HG02884 (cell line): ENCODE measurements at regions not wholly inside any gene's neighbourhood (a gene's known extent, or its start where the extent isn't known, plus 50 kb on each side); places are given as distances from the start of the nearest gene placed in this dataset.
"Not testable (repeated sequence)": the region's sequence is repeated elsewhere in the genome, so short reads cannot be mapped to it uniquely, and the experiment has no call there.

ENCODE experiments used
- ATAC-seq: cut with Tn5 transposase; IDR thresholded peaks from one replicate; pipeline ENCODE4 v1.9.1; 2021; ENCODE audit warnings: mild to moderate bottlenecking, moderate library complexity; ENCODE audit not compliant: unreplicated experiment

DNA sequence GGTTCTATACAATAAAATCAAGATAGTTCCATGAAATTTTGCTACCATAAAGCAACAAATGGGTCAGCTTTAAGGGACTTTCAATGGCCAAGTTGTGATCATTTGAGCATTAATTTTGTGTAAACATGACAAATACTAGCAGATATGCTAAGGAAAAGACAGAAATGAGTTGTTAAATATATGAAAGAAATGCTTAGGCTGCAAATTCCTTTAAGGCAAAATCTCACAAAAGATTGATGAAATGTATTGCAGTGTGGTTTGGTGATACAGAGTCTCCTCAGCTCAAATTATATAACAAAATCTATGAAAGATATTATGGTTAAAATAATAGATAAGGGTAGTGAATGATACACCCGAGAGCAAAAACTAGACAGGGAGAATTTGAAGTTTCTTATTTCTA is 377.2 kb downstream of the RAP2B start:
- ATAC-seq, result no peak

DNA sequence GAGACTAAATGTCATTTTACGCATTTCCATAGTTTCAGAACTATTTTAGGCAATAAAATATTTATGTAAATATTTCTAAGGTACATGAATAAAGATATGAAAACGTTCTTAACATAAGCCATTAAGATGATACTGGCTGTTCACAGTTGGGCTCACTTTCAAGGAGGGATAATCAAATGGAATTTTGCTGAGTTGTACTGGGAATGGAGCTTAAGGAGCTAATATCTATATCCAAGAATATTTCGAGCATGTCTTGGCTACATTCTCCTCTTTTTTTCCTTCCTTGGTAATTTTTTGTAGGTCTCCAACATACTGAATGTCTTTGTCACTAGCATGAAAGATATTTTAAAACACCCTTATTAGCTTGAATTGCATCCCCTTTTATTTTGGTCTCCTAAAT is 383.4 kb downstream of the RAP2B start:
- no peak for ATAC-seq

- no peak for ATAC-seq
Observed at GRCh38 chr3:153547970-153548369, 385.9 kb downstream of the RAP2B start.

DNA sequence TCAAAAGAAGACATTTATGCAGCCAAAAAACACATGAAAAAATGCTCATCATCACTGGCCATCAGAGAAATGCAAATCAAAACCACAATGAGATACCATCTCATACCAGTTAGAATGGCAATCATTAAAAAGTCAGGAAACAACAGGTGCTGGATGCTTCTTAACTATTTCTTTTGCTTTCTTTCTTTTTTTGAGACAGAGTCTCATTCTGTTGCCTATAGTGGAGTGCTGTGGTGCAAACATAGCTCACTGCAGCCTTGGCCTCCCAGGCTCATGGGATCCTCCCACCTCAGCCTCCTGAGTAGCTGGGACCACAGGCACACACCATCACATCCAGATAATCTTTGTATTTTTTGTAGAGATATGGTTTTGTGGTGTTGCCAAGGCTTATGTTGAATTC is 387.7 kb downstream of the RAP2B start:
- not testable (repeated sequence) for ATAC-seq

DNA sequence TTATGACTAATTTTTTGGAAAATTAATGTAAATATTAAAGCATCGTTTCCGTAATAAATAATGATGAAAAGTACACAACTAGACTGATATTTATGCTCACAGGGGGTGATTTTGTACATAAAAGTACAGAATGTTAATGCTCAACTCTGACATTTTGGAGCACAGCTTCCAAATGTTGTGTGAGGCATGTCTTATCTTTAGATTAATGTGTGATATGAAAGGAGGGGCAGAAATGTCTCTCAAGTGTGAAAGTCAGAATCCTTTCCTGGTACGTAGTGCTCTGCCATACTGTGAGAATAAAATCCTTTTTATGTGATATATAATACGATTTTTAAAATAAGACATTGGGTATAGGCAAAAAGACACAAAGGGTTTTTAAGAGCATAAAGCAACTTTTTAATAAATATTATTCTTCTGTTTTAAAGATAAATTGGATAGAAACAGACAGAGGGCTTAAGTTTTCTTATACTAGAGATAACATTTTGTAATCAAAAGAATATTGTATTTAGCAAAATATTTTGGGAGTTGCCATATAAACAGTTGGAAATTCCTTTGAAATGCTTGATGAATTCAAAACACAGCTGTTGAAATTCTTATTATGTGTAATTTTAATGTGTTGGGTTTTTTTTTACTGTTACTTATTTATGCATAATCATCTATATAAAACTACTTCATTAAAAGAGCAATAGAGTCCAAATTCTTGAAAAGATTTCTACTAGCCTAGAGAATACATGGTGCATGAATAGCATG is 389.7 kb downstream of the RAP2B start:
- no peak for ATAC-seq

GRCh38 chr3:153552887-153553604 is 391.0 kb downstream of the RAP2B start:
- ATAC-seq, result no peak

- no peak for ATAC-seq
Observed at GRCh38 chr3:153553605-153553945, 391.5 kb downstream of the RAP2B start.

- no peak for ATAC-seq
Observed at GRCh38 chr3:153555919-153556318, 393.9 kb downstream of the RAP2B start.

- ATAC-seq, result not testable (repeated sequence)
Observed at GRCh38 chr3:153559366-153559765, 397.3 kb downstream of the RAP2B start.

DNA sequence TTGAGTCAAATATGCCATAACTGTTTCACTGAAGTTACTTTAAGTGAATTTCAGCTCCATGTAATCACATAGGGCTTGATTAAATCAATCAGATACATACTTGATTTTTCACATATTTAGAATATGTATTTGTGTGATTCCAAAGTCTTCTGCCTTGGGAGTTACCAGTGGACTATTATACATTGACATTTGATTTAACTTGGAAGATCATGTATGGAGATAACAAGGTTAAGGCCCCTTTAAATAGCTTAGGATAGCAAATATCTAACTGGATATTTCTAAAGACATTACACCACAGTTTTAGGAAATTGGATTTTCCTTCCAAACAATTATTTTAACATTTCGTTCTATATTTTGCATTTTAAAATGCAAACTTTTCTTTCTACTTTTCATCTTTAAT is 405.0 kb downstream of the RAP2B start:
- ATAC-seq, result no peak

GRCh38 chr3:153567556-153567955 is 405.5 kb downstream of the RAP2B start:
- no peak for ATAC-seq

DNA sequence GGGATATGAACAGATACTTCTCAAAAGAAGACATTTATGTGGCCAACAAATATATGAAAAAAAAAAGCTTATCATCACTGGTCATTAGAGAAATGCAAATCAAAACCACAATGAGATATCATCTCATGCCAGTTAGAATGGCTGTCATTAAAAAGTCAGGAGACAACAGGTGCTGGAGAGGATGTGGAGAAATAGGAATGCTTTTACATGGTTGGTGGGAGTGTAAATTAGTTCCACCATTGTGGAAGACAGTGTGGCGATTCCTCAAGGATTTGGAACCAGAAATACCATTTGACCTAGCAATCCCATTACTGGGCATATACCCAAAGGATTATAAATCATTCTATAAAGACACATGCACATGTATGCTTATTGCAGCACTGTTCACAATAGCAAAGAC is 408.5 kb downstream of the RAP2B start:
- ATAC-seq, result not testable (repeated sequence)

DNA sequence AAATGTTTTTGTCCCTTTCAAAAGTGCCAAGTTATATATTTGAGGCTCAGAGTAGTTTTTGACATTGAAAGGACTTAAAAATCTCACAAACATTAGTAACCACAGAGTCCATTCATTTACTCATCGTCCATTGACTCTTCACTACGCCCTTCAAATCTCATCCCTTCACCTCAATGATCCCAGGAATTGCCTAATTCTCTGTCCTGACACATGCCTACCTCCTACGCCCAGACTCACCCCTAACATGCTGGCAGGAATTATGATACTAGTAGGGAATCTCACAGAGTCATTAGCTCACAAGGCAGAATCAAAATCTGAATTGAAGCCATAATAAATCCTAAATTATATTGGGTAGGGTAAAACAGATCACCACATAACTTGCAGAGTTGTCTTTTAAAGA is 410.1 kb downstream of the RAP2B start:
- no peak for ATAC-seq

DNA sequence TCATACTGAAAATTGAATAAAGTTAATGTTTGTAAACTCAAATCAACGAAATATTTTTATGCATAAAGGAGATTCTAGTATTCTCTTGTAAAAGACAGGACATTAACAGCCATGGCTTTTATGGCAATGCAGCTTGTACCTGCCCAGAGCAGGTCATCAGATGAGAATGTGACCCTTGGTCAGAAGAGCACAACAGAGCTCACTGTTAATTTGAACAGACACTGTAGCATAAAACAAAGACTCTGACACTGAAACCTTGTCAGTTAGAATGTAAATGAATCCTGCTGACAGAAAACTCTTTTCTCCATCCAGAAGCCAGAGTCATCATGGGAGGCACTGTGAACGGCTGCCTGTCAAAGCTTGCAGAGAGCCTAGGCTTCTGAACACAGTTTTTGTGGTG is 410.6 kb downstream of the RAP2B start:
- ATAC-seq, result no peak

DNA sequence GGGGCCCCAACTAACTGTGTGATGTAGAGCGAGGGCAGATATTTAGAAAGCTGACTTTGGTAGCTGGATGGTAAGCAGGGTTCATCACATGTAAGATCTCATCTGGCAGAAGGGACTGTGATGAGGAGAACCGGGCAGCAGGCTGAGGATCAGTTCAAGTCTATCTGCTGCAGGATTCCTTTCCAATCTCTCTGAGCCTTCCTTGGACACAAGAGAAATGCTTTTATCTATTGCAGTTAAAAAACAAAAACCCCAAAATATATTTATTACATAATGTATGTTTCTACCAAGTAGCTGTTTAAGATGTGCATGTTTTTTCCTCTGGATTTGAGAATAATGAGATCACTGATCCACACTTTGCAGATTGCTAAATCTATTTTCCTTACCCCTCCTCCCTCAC is 411.5 kb downstream of the RAP2B start:
- no peak for ATAC-seq

GRCh38 chr3:153574445-153574844 is 412.4 kb downstream of the RAP2B start:
- no peak for ATAC-seq

DNA sequence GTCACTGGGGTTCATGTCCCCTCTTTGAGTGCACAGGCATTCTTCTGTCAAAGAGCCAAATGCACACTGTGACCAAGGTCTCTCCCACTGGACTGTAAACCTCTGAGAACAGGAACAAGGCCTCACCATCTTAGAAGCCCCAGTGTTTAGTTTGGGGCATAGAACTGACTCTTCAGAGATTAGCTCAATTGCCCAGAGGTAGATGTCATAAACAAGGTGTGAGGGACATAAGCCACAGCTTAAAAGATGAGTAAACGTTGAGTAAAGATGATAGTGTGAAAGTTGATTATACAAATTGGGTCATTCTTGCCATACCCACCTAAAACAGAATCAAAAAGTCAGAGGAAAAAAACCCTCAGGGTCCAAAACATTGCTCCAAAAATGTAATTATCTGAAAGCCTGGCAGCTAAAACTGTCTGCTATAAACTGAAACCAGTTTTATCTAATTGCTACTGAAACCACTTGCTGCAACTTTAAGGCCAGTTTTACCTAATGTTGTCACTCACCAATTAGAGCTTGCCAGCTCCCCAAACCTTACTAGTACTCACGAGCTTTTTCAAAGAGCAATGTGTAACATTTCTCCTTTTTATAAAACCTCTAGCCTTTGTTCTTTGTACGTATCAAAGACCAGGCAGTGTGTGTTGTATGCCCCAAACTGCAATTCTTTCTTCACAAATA is 415.2 kb downstream of the RAP2B start:
- no peak for ATAC-seq

DNA sequence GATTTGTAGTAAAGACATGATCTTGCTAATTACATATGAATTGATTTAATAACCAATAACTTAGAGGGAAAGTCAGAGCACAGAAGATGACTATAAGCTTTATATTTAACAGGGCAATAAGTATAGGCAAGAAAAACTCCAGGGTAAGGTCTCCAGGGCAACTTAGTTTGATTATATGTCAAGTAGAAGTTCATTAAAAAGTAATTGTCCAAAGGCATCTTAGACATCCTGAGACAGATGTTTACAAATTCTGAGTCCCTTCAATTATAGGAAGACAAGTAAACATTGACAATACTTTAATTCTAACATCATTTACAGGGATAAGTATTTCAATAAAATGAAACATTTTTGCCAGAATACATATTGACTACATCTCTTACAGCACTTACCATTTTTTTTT is 416.0 kb downstream of the RAP2B start:
- ATAC-seq, result no peak

GRCh38 chr3:153590051-153590450 is 428.0 kb downstream of the RAP2B start:
- ATAC-seq, result no peak

DNA sequence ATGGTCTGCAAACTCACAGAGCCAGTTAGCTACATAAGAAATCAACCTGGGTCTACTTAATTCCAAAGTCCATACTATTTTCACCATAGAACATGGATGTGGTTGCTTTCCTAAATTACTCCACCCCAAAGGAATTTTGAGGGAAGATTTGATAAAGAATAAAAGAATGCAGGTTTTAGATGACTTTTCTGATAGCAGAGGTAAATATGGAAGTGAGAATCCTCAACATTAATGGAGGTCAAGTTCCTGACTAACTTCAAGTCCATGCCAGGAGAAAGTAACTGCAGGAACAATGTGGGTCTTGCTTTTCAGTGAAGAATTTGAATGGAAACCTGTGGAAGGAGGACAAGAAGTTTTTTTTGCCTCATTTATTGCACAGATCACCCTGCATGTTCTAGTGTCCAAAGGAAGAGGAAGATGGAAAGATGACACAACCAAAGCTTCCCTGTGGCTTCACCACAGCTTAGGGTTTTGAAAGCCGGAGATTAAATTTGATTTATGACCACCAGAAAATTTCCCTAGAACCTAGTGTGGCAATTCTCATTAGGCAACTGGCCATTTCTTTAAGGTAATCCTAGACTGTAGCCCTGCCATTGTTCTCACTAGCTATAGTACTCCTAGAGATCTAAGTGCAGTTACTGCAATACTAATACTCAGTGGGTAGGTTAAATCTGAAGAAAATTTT is 429.7 kb downstream of the RAP2B start:
- ATAC-seq, result no peak

- ATAC-seq, result no peak
Observed at GRCh38 chr3:153595186-153595815, 433.3 kb downstream of the RAP2B start.
